ENCODE measurements at regions not wholly inside any gene's neighbourhood (a gene's known extent, or its start where the extent isn't known, plus 50 kb on each side); places are given as distances from the start of the nearest gene placed in this dataset.

DNA sequence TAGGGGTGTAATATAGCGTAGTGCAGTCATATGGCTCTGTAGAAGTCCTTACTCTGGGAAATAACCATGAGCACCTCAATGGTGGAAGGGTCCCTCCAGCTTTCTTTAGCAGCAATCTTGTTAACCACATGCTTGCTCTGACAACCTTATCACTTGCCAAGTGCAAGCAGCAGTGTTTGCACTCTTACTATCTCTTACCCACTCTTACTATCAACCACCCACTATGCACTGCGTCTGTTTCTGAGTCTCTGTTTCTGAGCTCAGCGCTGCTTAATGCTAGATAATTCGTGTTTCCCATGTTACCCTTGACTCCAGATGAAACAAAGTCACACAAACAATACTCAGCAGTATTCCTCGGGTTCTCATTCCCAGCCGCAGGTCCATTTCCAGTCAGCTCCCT lies 433.7 kb upstream of the PFKP start:
- no peak for DNase-seq (ENCODE audit: low read depth in 2 of 2)

DNA sequence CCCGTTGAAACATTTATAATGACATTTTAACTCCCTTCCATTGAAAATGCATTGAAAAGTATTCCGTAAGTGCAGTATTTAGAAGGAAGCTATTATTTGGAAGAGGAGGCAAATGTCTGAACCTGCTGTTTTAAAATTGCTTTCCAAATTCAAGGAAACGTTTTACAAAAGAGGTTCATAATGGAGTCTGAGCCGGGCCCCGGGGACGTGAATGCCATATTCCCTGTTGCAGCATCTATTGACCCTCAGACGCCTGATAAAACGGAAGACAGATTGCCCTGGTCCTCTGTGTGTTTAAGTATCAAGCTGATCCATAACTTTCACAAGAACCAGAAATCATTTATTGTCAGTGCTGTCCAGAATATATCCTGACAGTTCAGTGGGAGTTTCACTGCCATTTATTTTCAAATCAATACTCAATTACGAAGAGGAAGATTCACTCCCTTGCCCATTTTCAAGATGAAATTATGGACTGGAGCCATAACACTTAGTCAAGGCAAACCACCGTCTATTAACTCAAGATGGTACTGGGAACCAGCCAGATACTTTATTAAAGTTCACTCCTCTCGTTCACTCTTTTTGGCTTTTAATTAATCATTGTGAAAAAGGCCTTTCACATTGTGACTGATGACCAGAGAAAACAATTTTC lies 435.7 kb upstream of the PFKP start:
- DNase-seq (ENCODE audit: low read depth in 2 of 2) = no peak

DNA sequence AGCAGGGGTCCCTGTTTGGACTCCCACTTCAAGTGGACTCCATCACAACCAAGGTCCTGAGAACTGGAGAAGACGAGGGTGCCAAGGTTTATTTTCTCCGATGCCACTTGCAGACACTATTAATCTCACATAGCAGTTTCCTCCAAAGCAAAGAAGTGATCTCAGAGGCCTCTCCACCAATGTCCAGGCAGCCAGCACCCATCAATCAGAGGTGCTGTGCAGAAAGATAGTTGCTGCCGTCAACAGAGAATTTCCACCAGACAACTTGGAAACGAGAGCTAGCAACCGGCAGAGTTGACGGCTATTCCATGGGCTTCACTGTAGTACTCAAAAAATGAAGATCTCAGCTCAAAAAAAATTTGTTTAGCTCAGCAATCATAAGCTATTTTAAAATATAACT lies 438.6 kb upstream of the PFKP start:
- no peak for DNase-seq (ENCODE audit: low read depth in 2 of 2)

DNA sequence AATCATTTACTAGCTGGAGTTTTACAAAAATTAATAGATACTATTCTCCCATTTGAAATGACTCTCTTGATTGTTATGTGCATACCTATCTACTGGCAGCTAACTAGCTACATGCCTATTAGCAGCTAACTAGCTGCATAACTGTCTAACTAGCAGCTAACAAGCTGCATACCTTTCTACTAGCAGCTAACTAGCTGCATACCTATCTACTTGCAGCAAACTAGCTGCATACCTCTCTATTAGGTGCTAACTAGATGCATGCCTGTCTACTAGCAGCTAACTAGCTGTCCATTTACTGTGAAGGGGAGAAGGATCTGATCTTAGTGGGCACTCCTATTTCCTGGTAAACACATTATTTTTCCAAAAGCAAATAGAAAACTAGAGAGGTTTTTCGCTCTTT lies 439.4 kb upstream of the PFKP start:
- no peak for DNase-seq (ENCODE audit: low read depth in 2 of 2)

DNA sequence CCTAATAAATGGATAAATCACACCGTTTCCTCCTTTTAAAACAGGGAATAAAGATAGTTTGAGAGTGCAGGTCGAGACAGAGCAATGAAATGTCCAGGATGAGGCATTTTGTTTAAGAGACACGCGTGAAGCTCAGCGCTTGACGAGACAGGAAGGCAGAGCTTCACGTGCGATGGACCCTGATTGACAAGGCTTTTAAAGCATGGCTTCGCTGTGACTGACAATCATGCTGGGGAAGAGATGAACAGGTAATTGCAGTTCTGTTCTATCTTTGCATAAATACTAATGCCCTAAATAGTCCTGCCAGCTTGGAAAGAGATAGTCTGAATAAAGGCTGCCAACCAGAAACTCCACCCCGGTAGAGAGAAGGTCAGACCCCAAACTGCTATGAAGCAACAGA lies 442.3 kb upstream of the PFKP start:
- no peak for DNase-seq (ENCODE audit: low read depth in 2 of 2)

DNA sequence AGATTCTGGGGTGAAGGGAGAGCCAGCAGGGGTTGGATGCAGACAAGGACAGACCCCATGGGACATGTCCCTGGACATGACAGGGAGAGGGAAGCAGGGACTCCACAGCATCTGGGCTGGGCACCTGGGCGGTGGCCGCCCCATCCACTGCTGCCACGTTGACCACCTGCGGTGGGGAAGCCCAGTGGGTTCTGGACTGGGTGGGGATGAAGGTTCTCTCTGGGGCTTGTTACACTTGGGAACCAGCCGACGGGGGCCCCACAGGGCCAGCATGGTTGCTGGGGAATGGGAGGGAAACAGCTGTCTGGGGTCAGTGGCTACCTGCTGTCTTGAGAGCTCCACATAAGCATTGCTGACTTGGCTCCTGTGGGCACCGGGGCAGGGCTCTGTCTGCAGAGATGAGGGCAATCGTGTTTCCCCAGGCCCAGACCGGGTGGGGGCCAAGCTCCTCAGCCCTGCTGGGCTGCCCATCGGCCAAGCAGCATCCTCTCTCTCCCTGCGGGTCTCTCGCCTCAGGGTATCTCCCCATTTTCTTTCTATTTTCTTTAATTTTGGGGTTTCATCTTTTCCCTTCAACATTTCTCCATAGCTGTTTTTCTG lies 443.6 kb upstream of the PFKP start:
- DNase-seq (ENCODE audit: low read depth in 2 of 2) = no peak

DNA sequence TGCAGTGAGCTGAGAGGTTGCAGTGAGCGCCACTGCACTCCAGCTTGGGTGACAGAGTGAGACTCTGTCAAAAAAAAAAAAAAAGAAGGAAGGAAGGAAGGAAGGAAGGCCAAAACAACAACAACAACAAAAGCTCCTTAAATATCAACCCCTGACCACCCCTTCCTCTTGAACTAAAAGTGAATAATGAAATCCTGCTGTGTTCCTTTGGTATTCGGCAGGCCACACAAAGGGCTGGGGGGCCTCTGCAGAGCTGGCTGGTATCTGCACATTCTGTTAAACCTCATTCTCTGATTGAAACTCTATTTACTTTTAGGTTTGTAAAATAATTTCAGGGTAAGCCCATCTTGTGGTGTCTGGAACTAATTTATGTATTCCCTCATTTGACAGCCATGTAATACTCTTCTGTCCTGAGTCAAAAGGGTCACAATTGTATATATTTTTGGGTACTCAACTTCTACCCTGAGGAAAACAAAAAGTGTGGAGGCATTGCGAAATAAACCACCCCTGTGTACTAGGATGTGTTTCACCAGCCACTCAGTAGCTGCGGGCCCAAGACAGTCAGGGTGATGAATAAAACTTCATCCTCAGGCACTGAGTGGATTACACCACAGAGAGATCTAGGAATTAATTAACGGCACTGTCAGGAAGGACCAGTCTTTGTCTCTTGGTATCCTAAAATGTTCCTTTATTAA lies 446.4 kb upstream of the PFKP start:
- DNase-seq (ENCODE audit: low read depth in 2 of 2) = no peak

DNA sequence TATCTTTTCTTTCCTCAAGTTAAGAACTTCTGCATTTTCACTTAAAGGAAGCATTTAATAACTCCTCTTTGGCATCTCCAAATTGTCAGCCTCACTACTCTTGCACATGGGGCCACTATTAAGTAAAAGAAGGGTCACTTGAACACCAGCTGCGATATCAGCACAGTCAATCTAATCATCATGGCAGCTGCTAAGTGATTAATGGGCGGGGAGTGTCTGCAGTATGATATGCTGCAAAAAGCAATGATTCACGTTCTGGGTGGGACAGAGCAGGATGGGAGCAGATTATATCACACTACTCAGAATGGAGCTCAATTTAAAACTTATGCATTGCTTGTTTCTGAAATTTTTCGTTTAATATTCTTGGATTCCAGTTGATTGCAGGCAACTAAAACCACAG lies 447.4 kb upstream of the PFKP start:
- DNase-seq (ENCODE audit: low read depth in 2 of 2) = no peak

DNA sequence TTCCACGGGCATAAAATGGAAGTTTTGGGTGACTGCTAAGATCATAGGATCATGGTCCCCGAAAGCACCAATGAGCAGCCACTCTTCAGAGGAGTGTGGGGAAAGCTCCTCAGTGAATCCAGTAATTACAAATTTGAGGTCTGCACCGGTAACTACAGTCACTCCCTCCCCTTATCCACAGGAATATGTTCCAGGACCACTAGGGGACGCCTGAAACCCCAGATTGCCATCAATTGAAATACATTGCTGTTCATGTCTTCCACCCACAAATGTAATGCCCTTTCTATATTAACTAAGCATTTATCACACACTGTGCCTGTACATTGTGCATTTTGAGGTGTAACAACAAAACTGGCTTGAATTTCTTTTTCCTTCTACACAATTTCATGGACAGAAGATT lies 447.9 kb upstream of the PFKP start:
- DNase-seq (ENCODE audit: low read depth in 2 of 2) = peak in 1 of 2 experiments; percentile 2

DNA sequence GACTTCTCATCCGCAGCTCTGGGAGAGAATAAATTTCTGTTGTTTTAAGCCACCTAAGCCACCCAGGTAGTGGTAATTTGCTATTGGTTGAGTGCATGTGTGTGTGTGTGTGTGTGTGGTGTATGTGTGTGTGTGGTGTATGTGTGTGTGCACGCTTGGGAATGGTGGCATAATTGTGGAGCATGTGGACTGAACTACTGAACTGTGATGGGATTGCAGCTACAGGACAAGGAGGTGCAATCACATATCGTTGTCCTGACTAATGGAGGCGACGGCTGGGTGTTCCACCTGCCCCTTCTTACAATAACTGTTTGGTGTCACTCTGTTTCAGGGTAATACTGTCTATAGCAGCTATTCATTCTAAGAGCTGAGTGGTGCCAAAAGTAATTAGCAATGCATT lies 448.7 kb upstream of the PFKP start:
- no peak for DNase-seq (ENCODE audit: low read depth in 2 of 2)

DNA sequence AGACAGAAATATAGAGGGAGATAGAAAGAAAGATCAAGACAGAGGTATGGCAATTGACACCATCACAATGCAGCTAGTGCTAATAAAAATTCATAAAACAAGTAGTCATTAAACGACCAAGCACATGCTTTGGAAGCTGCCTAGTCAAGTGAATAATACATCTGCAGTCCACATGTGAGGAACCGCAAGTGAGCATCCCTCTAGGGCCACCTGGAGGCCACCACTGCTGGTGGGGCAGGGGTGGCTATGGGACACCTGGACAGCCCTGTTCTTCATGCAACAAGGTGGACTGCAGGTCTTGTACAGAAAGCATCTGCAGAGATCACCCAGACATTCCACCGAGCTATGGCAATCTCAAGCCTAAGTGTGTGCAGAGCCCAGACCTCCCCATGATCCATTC lies 451.1 kb upstream of the PFKP start:
- no peak for DNase-seq (ENCODE audit: low read depth in 2 of 2)

DNA sequence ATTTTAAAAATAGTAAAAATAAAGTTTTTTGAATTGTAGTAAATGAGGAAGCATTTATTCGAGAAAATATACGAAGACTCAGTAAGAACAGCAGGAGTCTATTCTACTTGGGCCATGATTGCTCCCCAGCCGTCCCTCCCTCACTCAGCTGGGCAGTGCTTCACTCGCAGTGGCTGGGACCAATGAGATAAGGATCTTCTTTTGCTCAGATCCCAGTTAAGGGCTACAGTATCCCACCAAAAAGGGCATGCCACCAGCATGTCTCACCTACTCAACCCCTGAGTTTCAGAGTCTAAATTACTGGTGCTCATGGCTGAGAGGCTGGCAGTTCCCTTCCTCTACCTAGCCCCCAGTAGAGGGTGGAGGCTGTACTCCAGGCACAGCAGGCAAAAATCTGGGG lies 455.7 kb upstream of the PFKP start:
- DNase-seq (ENCODE audit: low read depth in 2 of 2) = no peak

DNA sequence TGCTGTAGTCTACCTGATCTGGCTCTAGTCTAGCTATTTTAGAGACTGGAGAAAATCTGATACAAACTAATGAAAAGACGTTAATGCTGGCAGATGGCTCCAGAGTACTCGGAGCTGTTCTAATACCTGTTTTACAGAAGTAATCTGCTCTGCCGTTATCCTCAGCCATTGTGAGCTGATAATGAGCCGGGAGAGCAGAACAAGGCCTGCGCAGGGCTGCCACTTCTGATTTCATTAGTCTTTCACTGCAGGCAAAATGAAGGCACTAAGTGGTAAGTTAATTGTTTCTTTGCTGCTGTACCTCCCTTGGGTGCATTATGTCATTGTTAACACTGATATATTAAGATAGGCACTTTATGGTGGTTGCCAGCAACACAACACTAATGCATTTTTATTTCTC lies 456.4 kb upstream of the PFKP start:
- no peak for DNase-seq (ENCODE audit: low read depth in 2 of 2)

DNA sequence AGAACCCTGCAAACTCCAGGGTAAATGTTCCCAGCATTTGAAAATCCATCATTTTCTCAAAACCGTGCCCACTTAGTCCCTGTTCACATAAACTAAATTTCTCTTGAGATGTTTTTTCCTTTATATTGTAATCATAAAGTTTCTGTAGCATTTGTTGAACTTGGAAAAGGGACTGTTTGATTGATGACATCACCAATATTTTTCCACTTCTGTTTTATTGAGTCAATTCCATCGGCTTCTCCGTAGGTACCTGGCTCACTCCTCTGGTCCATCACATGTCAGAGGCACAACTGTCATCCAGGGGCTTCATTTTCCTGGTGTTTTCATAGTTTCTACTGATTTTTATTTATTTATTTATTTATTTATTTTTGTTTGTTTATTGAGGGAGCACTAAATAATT lies 462.5 kb upstream of the PFKP start:
- no peak for DNase-seq (ENCODE audit: low read depth in 2 of 2)

DNA sequence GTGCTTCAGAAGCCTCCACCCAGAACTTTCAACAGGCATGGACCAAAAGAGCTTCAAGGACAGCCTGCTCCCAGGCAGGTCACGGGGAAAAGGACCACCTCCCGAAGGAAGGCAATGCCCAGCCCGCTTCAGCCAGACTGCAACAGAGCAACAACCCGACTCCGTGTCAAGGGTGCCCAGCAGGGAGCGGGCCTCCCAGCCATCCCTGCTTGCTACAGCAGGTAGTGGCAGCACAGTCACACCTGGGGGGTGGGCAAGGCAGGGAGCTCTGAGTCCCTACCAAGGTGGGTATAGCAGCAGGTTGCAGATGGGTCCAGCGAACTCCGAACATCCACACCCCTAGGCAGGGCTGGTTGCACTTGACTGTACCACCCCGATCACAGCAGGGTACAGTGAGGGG lies 467.8 kb upstream of the PFKP start:
- DNase-seq (ENCODE audit: low read depth in 2 of 2) = no peak

DNA sequence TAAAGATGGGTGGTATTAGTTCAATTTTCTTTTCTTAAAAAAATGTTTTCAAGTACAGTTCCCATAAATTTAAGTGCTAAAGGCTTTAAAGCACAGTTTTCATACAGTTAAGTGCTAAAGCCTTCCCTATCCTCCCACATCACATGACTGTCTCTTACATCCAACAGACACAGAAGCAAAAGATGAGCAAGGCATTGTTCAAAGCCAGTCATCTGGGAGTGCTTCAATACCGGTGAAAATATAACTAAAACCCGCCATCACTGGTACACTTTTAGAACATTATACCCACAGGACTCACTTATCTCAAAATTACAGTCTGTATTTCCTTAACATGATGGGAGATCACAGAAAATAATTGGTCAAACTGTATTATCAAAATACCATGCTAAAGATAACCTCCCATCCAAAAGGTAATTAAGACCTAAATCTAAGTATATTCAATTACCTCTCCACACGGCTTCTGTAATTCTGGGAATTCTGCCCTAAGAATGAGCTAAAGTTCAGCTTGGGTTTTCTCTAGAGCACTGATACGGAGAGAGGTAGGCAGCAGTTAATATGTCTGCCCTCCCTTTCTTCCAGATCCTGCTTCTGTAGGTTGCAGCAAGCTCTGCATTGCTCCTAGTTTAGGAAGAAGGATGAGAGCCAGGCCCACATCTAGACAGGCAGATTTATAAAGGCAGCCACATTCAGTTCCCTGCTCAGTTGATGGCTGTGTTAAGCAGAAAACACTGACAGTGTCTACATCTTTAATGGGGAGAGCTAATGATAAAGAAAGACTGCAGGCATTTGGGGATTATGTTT lies 474.8 kb upstream of the PFKP start:
- DNase-seq (ENCODE audit: low read depth in 2 of 2) = no peak

DNA sequence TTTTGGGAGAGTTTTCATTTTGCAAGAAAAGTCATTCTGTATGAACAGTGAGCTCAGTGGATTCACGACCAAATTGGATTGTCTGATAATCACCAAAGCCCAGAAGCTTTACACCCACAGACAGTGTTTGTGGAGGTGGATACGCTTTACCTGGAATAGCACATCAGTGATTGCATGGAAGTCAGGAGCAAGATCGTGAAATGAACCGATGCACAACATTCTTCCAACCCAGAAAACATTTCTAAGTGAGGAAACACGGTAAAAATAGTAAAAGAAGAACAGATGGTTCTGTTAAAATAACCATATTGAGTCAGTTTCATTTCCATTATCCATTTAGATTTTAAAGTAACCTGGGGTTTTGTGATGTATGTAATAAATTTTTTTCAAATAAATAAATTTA lies 478.2 kb upstream of the PFKP start:
- DNase-seq (ENCODE audit: low read depth in 2 of 2) = no peak

DNA sequence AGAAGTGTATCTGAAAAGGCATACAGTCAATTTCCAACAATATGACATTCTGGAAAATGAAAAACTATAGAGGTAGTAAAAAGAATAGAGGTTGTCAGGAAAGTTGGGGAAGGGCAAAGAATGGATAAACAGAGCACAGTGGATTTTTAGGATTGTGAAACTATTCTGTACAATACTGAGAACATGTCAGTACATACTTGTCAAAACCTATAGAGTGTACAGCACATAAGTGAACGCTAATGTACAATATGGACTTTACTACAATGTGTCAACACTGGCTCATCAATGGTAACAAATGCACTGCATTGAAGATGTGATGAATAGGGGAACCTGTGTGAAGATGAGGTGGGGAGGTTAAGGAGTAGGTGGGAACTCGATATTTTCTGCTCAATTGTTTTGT lies 483.0 kb upstream of the PFKP start:
- no peak for DNase-seq (ENCODE audit: low read depth in 2 of 2)

DNA sequence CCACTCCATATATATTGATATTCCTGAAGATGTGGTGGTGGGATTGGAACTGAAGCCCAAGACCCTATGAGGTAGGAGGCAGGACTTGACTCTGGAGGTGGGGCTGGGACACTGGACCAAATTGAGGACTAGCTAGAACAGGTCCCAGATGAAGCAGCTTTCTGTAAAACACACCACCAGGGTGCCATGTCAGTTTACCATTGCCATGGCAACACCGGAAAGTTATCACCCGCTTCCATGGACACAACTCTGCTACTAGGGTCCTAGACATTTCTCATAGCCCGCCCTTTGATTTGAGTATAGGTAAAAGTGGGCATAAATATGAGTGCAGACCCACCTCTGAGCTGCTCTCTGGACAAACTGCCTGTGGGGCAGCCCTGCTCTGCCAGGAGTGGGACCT lies 490.5 kb upstream of the PFKP start:
- DNase-seq (ENCODE audit: low read depth in 2 of 2) = no peak

DNA sequence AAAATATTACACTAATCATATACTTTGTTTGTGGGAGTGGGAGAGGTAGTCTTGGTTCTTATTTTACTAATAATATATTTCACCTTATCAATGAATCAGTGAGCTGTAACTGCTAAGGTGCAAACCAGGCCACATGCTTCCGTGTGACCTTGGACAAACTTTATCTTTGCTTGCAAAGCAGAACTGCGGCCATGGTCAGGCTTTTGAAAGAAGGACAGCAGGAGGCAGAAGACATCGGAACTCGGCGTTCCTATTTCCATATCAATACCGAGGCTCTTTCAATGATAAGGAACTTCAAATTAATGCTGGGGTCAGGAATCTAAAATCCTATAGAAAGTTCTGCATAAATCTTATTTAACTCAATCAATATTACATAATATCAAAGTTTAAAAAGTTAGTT lies 491.9 kb upstream of the PFKP start:
- DNase-seq (ENCODE audit: low read depth in 2 of 2) = no peak

DNA sequence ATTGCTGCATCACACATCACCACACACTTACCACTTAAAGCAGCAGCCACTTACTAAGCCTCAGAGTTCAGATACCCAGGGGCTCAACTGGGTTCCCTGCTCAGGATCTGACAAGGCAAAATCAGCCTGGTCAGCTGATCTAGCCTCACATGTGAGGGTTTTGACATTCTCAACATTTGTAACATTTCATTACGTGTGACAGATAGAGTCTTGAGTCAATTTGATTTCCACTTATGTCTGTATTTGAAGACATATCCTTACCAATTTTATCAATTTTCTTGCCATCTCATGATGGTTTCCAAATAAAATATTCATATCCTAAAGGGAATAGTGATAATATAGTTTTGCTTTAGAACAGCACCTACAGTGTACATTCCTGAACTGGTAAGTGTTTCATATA lies 494.7 kb upstream of the PFKP start:
- DNase-seq (ENCODE audit: low read depth in 2 of 2) = no peak

DNA sequence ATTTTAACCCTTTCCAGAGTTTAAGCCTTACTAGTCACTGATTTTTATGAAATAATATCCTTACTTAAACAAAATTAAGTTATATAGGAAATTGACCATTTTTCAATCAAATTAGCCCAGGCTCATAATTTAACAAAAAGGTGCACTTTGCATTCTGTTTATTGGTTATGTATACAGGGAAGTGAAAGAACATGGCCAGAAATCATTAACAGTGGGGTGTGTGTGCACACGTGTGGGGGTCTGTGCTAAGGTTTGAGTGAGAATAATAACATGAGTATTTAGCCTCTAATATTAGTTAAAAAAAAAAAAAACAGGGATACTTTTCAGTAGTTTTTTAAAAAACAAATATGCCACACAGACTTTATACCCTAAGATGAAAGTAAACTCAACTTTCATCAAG lies 510.5 kb upstream of the PFKP start:
- no peak for DNase-seq (ENCODE audit: low read depth in 2 of 2)

DNA sequence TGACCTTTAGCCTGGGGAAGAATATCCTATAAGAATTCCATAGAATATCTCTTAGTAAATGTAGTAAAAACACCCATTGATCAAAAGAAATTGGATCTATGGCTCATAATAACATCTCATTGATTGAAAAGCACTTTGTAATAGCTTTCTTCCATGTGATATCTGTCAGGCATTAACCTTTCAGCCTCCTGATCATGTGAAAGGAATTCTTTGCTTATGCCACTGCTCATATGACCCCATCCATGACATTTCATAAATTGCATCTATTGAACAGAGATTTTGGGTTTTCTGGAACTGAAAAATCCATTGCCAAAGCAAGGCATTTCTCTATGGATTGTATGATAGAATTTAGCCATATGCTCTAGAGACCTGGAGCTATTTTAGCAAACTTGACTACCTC lies 519.3 kb upstream of the PFKP start:
- DNase-seq (ENCODE audit: low read depth in 2 of 2) = no peak
